ENCODE measurements at regions not wholly inside any gene's neighbourhood (a gene's known extent, or its start where the extent isn't known, plus 50 kb on each side); places are given as distances from the start of the nearest gene placed in this dataset.
"Not testable (repeated sequence)": the region's sequence is repeated elsewhere in the genome, so short reads cannot be mapped to it uniquely, and the experiment has no call there.

DNA sequence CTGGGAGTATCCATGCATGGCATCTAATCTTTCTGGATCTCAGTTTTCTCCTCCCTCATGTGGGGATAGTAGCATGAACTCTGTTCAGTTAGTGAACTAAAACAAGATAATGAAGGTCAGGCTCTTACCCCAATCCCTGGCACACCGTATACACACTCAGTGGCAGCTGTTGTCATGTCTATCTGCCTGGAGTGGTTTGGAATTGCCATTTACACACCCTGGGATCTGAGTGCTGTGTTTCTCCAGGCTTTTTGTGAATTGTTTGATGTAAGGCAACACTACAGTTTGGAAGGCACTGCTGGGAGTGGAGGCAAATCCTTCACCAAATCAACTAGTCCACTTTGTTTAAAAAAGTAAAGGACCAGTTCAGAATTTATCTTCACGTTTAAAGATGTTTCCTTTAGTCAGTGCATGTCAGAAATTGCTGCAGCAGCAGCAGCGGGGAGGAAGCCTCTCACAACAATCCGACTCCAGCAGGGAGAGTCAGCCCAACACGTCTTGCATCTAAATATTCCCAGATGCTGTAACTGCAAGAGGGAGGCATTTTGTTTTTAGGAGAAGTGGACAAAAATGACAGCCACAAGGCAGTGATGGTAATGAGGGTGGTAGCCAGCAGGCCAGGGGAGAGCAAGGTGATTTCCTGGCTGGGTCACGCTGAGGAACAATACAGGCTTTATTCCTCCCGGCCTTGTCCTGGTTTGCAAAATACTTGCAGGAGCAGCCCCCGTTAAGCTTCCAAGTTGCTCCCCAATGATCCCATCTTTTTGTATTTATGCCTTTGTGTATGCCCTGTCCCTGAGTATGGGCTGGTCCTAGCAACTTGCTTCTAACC lies 128.5 kb upstream of the LRIG1 start:
- DNase-seq (ENCODE audit: extremely low read depth in 1 of 2, low read depth in 1 of 2), result no peak

- no peak for DNase-seq (ENCODE audit: extremely low read depth in 1 of 2, low read depth in 1 of 2)
Measured at GRCh38 chr3:66629982-66630368, 129.2 kb upstream of the LRIG1 start.

- no peak for DNase-seq (ENCODE audit: extremely low read depth in 1 of 2, low read depth in 1 of 2)
Measured at GRCh38 chr3:66633402-66634381, 132.9 kb upstream of the LRIG1 start.

DNA sequence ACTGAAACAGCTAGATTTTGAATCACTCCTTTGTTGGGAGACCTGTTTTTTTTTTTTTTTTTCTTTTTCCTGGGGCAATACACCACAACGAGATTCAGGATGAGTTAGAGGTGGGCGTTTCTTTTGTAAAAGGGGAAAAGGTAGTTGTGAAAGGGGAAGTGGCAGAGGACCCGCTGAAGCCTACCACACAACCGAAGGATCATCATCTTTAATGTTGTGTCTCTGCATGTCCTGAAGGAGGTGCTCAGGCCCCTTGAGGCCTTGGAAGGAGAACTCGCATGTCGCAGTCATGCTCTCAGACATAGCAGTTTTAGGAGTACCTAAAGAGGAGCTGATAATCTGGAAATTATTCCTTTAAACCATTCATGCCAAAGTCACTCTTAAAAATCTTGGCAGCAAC lies 137.9 kb upstream of the LRIG1 start:
- DNase-seq (ENCODE audit: extremely low read depth in 1 of 2, low read depth in 1 of 2), result no peak

GRCh38 chr3:66639809-66640356 lies 139.1 kb upstream of the LRIG1 start:
- no peak for DNase-seq (ENCODE audit: extremely low read depth in 1 of 2, low read depth in 1 of 2)

- DNase-seq (ENCODE audit: extremely low read depth in 1 of 2, low read depth in 1 of 2), result no peak
Measured at GRCh38 chr3:66642019-66642418, 141.2 kb upstream of the LRIG1 start.

- no peak for DNase-seq (ENCODE audit: extremely low read depth in 1 of 2, low read depth in 1 of 2)
Measured at GRCh38 chr3:66642484-66642883, 141.7 kb upstream of the LRIG1 start.

DNA sequence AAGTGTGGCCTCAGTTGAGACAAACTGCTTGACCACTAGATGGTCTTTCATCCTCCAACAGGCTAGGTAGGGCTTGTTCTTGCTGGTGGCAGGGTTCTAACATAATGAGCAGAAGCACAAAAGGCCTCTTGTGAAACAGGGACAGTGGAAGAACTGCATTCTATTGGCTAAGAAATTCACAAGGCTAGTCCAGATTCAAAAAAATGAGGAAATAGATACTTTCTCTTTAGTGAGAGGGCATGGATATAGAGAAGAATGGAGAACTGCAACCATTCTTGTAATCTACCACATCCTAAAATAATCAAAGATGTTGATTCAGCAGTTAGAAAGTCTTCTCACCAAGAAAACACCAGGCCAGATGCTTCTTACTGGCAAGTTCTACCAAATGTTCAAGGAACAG lies 143.7 kb upstream of the LRIG1 start:
- no peak for DNase-seq (ENCODE audit: extremely low read depth in 1 of 2, low read depth in 1 of 2)

- DNase-seq (ENCODE audit: extremely low read depth in 1 of 2, low read depth in 1 of 2), result no peak
Measured at GRCh38 chr3:66648975-66649374, 148.2 kb upstream of the LRIG1 start.

DNA sequence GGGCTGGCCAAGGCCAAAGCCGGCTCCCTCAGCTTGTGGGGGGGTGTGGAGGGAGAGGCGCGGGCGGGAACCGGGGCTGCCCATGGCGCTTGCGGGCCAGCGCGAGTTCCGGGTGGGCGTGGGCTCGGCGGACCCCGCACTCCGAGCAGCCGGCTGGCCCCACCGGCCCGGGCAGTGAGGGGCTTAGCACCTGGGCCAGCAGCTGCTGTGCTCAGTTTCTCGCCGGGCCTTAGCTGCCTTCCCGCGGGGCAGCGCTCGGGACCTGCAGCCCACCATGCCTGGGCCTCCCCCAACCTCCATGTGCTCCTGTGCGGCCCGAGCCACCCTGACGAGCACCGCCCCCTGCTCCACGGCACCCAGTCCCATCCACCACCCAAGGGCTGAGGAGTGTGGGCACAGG lies 150.7 kb upstream of the LRIG1 start:
- not testable (repeated sequence) for DNase-seq (ENCODE audit: extremely low read depth in 1 of 2, low read depth in 1 of 2)

GRCh38 chr3:66652100-66652499 lies 151.3 kb upstream of the LRIG1 start:
- not testable (repeated sequence) for DNase-seq (ENCODE audit: extremely low read depth in 1 of 2, low read depth in 1 of 2)

DNA sequence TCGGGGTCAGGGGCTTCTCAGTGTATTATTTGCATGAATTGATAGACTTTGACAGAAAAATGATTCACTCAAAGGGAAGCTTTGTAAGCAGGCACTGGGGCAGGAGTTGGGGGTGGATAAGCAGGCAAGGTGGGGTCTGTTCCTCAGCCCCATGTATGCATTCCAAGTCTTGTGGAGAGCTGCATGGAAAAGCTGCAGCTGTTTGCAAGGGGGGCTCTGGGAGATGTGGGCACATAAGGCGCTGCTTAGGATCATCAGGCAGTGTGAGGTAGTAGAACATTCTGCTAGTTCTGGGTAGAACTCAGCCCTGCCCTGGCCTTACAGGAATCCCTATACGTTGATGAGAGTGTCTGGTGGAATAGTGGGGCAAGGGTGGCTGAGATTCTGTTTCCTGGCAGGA lies 154.2 kb upstream of the LRIG1 start:
- no peak for DNase-seq (ENCODE audit: extremely low read depth in 1 of 2, low read depth in 1 of 2)

GRCh38 chr3:66655671-66656070 lies 154.8 kb upstream of the LRIG1 start:
- no peak for DNase-seq (ENCODE audit: extremely low read depth in 1 of 2, low read depth in 1 of 2)

- no peak for DNase-seq (ENCODE audit: extremely low read depth in 1 of 2, low read depth in 1 of 2)
Measured at GRCh38 chr3:66656609-66657008, 155.8 kb upstream of the LRIG1 start.

DNA sequence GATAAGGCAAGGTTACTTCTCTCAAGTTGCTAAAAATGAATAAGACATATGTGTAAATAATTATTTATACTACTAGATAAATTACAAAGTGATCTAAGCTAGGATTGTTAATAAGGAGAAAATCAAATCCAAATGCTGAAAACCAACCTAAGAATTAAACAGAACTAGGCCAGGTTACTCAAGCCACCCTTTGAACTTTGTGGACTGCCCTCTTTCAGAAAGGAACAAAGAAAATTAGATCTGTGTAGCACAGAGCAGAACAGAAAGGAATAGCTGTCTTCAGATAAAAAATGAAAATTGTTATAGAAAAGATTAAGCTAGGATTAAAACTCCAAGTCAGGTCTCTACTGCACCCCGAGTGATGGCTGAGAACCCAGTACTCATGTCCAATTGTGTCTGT lies 158.2 kb upstream of the LRIG1 start:
- DNase-seq (ENCODE audit: extremely low read depth in 1 of 2, low read depth in 1 of 2), result no peak

GRCh38 chr3:66661628-66662027 lies 160.8 kb upstream of the LRIG1 start:
- DNase-seq (ENCODE audit: extremely low read depth in 1 of 2, low read depth in 1 of 2), result no peak

- no peak for DNase-seq (ENCODE audit: extremely low read depth in 1 of 2, low read depth in 1 of 2)
Measured at GRCh38 chr3:66662894-66663293, 162.1 kb upstream of the LRIG1 start.

- DNase-seq (ENCODE audit: extremely low read depth in 1 of 2, low read depth in 1 of 2), result no peak
Measured at GRCh38 chr3:66665021-66665695, 164.3 kb upstream of the LRIG1 start.

GRCh38 chr3:66666362-66666761 lies 165.5 kb upstream of the LRIG1 start:
- DNase-seq (ENCODE audit: extremely low read depth in 1 of 2, low read depth in 1 of 2), result no peak

GRCh38 chr3:66667263-66667662 lies 166.4 kb upstream of the LRIG1 start:
- no peak for DNase-seq (ENCODE audit: extremely low read depth in 1 of 2, low read depth in 1 of 2)

DNA sequence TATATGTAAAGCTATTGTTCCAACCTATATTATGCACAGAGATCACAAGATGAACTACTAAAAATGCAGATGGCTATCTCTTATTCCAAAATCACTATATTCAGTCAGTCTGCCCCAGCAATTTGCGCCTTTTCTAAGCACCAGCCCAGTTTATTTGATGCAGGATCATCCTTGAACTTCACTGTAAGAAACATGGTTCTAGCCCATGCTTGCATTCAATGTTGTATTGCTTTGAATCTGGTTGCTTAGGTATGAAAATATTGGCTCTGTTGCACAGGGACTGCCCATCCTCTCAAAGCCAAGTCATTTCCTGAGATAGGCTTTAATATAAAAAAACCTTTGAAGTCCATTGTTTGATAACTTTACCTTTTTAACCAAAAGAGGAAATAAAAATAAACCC lies 170.5 kb upstream of the LRIG1 start:
- DNase-seq (ENCODE audit: extremely low read depth in 1 of 2, low read depth in 1 of 2), result no peak
